Type B pancreatic cell (in vitro differentiated cells): ENCODE measurements at regions not wholly inside any gene's neighbourhood (a gene's known extent, or its start where the extent isn't known, plus 50 kb on each side); places are given as distances from the start of the nearest gene placed in this dataset.

Experiments used
- DNase-seq: peaks from one replicate; pipeline ENCODE4 v3.0.0; 2021; ENCODE audit warnings: mixed read lengths; ENCODE audit not compliant: unreplicated experiment; ENCODE audit errors: extremely low spot score
- H3K27ac Mint-ChIP-seq: 2 replicates; pipeline ENCODE4 v1.8.0; 2021; ENCODE audit warnings: mild to moderate bottlenecking, mixed read lengths
- H3K27me3 Mint-ChIP-seq: 2 replicates; pipeline ENCODE4 v1.8.0; 2021; ENCODE audit warnings: mixed read lengths
- H3K36me3 Mint-ChIP-seq: 2 replicates; pipeline ENCODE4 v1.8.0; 2021; ENCODE audit warnings: mixed read lengths
- H3K4me1 Mint-ChIP-seq: one replicate; pipeline ENCODE4 v1.8.0; 2021; ENCODE audit warnings: mixed read lengths; ENCODE audit not compliant: unreplicated experiment
- H3K4me3 Mint-ChIP-seq: 2 replicates; pipeline ENCODE4 v1.8.0; 2021; ENCODE audit warnings: mild to moderate bottlenecking, mixed read lengths
- H3K9me3 Mint-ChIP-seq: 2 replicates; pipeline ENCODE4 v1.8.0; 2021; ENCODE audit warnings: mixed read lengths
- CTCF ChIP-seq: fragments of 200-600 bp; sonication (generic); conservative IDR thresholded peaks from 2 replicates; pipeline ENCODE4 v1.5.0; 2021; ENCODE audit warnings: antibody characterized with exemption, mild to moderate bottlenecking

GRCh38 chr22:48496987-48497650 is 1330.6 kb downstream of the BRD1 start:
- Mint-ChIP-seq H3K36me3 (no peaks in the 10 kb centered on the region), H3K27ac (no peak overlapping the region), H3K9me3 (no peaks in the 10 kb centered on the region), H3K4me3 (no peak overlapping the region), H3K4me1 (peaks cover 13% of the 10 kb centered on the region), H3K27me3 (peaks cover 22% of the 10 kb centered on the region)
- TF ChIP-seq CTCF = no peak
- no peak for DNase-seq

DNA sequence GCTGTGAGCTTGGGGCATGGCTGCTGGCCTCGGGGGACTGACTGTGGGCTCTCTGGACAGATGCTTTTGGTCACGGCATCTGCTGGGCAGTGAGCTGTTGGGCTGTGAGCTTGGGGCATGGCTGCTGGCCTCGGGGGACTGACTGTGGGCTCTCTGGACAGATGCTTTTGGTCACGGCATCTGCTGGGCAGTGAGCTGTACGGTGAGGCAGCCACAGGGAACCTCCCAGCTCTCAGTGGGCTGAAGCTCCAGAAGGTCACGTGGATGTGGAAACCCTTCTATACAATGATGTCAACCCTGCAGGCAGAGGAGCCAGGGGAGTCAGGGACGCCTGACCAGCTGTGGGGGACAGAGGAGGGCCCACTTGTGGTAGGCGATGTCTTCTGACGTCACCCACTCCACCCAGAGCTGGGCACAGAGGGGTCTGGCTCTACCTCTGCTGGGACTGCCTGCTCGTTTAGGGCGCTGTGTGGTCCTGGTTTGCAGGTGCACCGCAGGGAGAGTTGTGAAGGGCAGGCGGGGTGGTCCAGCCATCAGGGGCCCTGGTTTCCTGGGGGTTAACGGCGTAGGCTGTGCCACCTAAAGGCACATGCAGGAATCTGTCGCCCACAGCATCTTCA is 1331.3 kb downstream of the BRD1 start:
- H3K27me3 Mint-ChIP-seq = peaks cover 30% of the 10 kb centered on the region
- peaks cover 18% of the 10 kb centered on the region for H3K4me1 Mint-ChIP-seq
- DNase-seq = no peak
- no peak for TF ChIP-seq CTCF
- no peak overlapping the region for H3K27ac Mint-ChIP-seq
- no peak overlapping the region for H3K4me3 Mint-ChIP-seq
- no peaks in the 10 kb centered on the region for H3K9me3 Mint-ChIP-seq
- no peaks in the 10 kb centered on the region for H3K36me3 Mint-ChIP-seq

DNA sequence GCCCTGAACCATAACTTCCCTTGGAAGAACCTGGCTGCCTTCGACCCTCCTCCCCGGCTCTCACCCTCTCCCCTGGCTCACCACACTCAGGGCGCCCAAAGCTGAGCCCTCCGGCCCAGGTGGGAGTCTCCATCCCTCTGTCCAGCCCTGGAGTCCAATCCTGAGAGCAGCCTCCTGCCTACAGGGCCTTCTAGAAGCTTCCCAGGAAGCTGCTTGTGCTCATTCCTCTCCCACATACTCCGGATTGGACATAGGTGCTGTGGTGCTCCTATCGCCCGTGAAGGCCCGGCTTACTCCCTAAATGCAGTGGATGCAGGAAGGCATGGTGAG is 1332.0 kb downstream of the BRD1 start:
- no peak overlapping the region for H3K4me3 Mint-ChIP-seq
- H3K27ac Mint-ChIP-seq = no peak overlapping the region
- H3K36me3 Mint-ChIP-seq = no peaks in the 10 kb centered on the region
- H3K4me1 Mint-ChIP-seq = peaks cover 18% of the 10 kb centered on the region
- no peak for TF ChIP-seq CTCF
- H3K27me3 Mint-ChIP-seq = peaks cover 36% of the 10 kb centered on the region
- no peak for DNase-seq
- no peaks in the 10 kb centered on the region for H3K9me3 Mint-ChIP-seq

DNA sequence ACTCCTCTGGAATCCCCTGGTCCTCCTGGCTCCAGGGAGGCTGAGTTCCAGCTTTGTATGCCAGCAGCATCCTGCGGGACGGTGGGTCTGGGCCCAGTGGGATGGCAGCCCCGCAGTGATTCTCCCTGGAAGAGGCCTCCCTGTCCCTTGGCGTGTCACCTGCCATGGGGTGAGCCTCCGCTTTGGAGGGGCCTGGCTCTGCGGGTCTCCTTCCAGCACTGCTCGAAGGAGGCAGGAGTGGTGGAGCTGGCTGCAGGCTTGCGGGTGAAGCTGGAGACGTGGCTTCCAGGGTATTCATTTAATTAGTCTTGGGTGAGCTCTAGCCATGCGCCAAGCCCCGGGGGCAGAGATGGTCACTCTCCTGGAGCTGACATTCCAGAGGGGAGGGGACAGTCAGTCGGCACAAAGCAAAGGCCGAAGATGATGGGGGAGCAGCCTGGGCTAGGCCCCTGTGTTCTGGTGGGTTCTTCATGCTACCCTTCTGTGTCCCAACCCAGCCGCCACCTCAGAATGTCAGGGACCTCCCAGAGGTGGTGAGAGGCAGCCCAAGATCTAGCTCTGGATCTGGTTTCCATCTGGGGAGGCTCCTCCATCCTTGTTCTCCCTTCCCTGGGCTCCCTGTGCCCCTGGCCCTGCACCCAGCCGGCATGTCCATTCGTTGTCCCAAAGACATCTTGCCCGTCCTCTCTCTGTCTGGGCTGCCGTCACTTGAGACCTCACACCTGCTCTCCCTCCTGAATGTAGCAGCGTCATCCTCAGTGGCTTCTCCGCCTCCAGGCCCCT is 1332.5 kb downstream of the BRD1 start:
- H3K27me3 Mint-ChIP-seq = peaks cover 38% of the 10 kb centered on the region
- no peak overlapping the region for H3K27ac Mint-ChIP-seq
- no peaks in the 10 kb centered on the region for H3K9me3 Mint-ChIP-seq
- H3K36me3 Mint-ChIP-seq = no peaks in the 10 kb centered on the region
- no peak for TF ChIP-seq CTCF
- H3K4me1 Mint-ChIP-seq = peaks cover 18% of the 10 kb centered on the region
- H3K4me3 Mint-ChIP-seq = no peak overlapping the region
- DNase-seq = no peak

GRCh38 chr22:48494256-48494967 is 1333.3 kb downstream of the BRD1 start:
- H3K36me3 Mint-ChIP-seq = no peaks in the 10 kb centered on the region
- no peak overlapping the region for H3K4me3 Mint-ChIP-seq
- H3K27ac Mint-ChIP-seq = peak overlapping the region; percentile 40
- peaks cover 38% of the 10 kb centered on the region for H3K27me3 Mint-ChIP-seq
- no peaks in the 10 kb centered on the region for H3K9me3 Mint-ChIP-seq
- no peak for DNase-seq
- TF ChIP-seq CTCF = no peak
- H3K4me1 Mint-ChIP-seq = peaks cover 18% of the 10 kb centered on the region
